B cell (primary cell): ENCODE measurements at regions not wholly inside any gene's neighbourhood (a gene's known extent, or its start where the extent isn't known, plus 50 kb on each side); places are given as distances from the start of the nearest gene placed in this dataset.

Experiments used
- ATAC-seq: fragments of 200-7000 bp; cut with Tn5 transposase; one replicate; pipeline ENCODE4 v1.10.0; 2021; ENCODE audit warnings: low read depth, mild to moderate bottlenecking, moderate number of reproducible peaks, moderate library complexity
- CTCF ChIA-PET: fragments of 350-600 bp; sonication (Branson Sonifier 250); formaldehyde crosslinking; loops from one replicate; lab custom pipeline; 2021; ENCODE audit warnings: antibody characterized with exemption, inconsistent platforms; lab: Charles Lee
- POLR2A ChIA-PET: fragments of 350-600 bp; sonication (Branson Sonifier 250); formaldehyde crosslinking; loops from one replicate; lab custom pipeline; 2021; ENCODE audit warnings: antibody characterized with exemption; lab: Charles Lee
- DNase-seq: peaks from one replicate; pipeline ENCODE4 v3.0.0; 2013
- H2AFZ ChIP-seq: 2 replicates; pipeline ENCODE4 v1.6.1; 2012; ENCODE audit warnings: mild to moderate bottlenecking, low read depth, low read length; ENCODE audit not compliant: insufficient read depth, poor library complexity, severe bottlenecking
- H3K27ac ChIP-seq, 2 donors: 1 replicate in 1 of 2; 2 replicates in 1 of 2; pipeline ENCODE4 v1.5.1; 2012 to 2013; ENCODE audit warnings: low read length in 2 of 2, mild to moderate bottlenecking in 2 of 2, moderate library complexity in 1 of 2
- H3K27me3 ChIP-seq, 4 experiments: fragments of 200-600 bp in 1 of 4; sonication (generic) in 1 of 4; replicated peaks in 1 of 4; 1 replicate in 2 of 4; 2 replicates in 2 of 4; pipeline versions ENCODE4 v1.6.1 to v1.7.0; 2013 to 2016; ENCODE audit warnings: low read length in 3 of 4, mild to moderate bottlenecking in 2 of 4, mixed read lengths in 1 of 4, moderate library complexity in 1 of 4; ENCODE audit not compliant: insufficient read depth in 4 of 4, control insufficient read depth in 3 of 4; ENCODE audit errors: control extremely low read depth in 1 of 4
- H3K36me3 ChIP-seq, 2 experiments: replicated peaks in 1 of 2; 1 replicate in 1 of 2; 2 replicates in 1 of 2; pipeline versions ENCODE4 v1.6.1 to v1.7.1; 2013; ENCODE audit warnings: low read length in 1 of 2; ENCODE audit not compliant: insufficient read depth in 2 of 2, control insufficient read depth in 1 of 2; ENCODE audit errors: control extremely low read depth in 1 of 2, extremely low read depth in 1 of 2
- H3K4me1 ChIP-seq, 2 donors: fragments of 200-600 bp in 1 of 2; sonication (generic) in 1 of 2; 1 replicate in 1 of 2; 2 replicates in 1 of 2; pipeline versions ENCODE4 v1.5.1 to v1.6.1; 2013 to 2017; ENCODE audit warnings: low read length in 2 of 2; ENCODE audit not compliant: control insufficient read depth in 2 of 2, insufficient read depth in 2 of 2
- H3K4me2 ChIP-seq: replicated peaks from 2 replicates; pipeline ENCODE3; 2012; ENCODE audit warnings: mild to moderate bottlenecking, low read depth, low read length; ENCODE audit not compliant: poor library complexity, severe bottlenecking
- H3K4me3 ChIP-seq, 5 experiments: fragments of 200-600 bp in 1 of 5; sonication (generic) in 1 of 5; 1 replicate in 3 of 5; 2 replicates in 2 of 5; pipeline versions ENCODE4 v1.5.1 to v1.7.0; 2011 to 2016; ENCODE audit warnings: low read length in 4 of 5, mild to moderate bottlenecking in 4 of 5, low read depth in 2 of 5, control low read depth in 1 of 5, moderate library complexity in 1 of 5; ENCODE audit not compliant: insufficient read depth in 1 of 5; ENCODE audit errors: control extremely low read depth in 1 of 5, extremely low read depth in 1 of 5
- H3K79me2 ChIP-seq: fragments of 200-600 bp; sonication (generic); one replicate; pipeline ENCODE4 v1.6.0; 2016; ENCODE audit warnings: low read length; ENCODE audit not compliant: control insufficient read depth, insufficient read depth
- H3K9ac ChIP-seq: fragments of 200-600 bp; sonication (generic); 2 replicates; pipeline ENCODE4 v1.6.1; 2017; ENCODE audit warnings: mild to moderate bottlenecking, low read length, moderate library complexity
- H3K9me3 ChIP-seq, 3 donors: one replicate each; pipeline versions ENCODE4 v1.6.1 to v1.7.1; 2013; ENCODE audit warnings: low read length in 2 of 3; ENCODE audit not compliant: control insufficient read depth in 2 of 3, insufficient read depth in 1 of 3; ENCODE audit errors: control extremely low read depth in 1 of 3
- H4K20me1 ChIP-seq: 2 replicates; pipeline ENCODE4 v1.6.0; 2012; ENCODE audit warnings: mild to moderate bottlenecking, low read length; ENCODE audit not compliant: insufficient read depth, control insufficient read depth, poor library complexity, severe bottlenecking
- H3K27ac Mint-ChIP-seq: one replicate; pipeline ENCODE4 v1.8.0; 2021; ENCODE audit warnings: mixed read lengths
- H3K27me3 Mint-ChIP-seq: one replicate; pipeline ENCODE4 v1.8.0; 2021; ENCODE audit warnings: mixed read lengths
- H3K4me1 Mint-ChIP-seq: one replicate; pipeline ENCODE4 v1.8.0; 2021; ENCODE audit warnings: mixed read lengths
- H3K4me3 Mint-ChIP-seq: one replicate; pipeline ENCODE4 v1.8.0; 2021; ENCODE audit warnings: mixed read lengths
- H3K9me3 Mint-ChIP-seq: one replicate; pipeline ENCODE4 v1.8.0; 2022; ENCODE audit warnings: mixed read lengths; ENCODE audit not compliant: insufficient read depth
- EZH2 ChIP-seq: IDR thresholded peaks from 2 replicates; pipeline ENCODE4 v1.6.1; 2012; ENCODE audit warnings: borderline replicate concordance, low read depth, mild to moderate bottlenecking, moderate library complexity, low read length; ENCODE audit not compliant: insufficient read depth, poor library complexity, severe bottlenecking
- WGBS: methylation state at CpG from one replicate; pipeline ENCODE4 v1.1.5; 2013; ENCODE audit warnings: missing lambda C conversion rate; ENCODE audit not compliant: insufficient coverage; 5-methylcytosine and 5-hydroxymethylcytosine counted together
- intact Hi-C: fragments of 100-400 bp; cut with micrococcal nuclease; formaldehyde crosslinking; loops from one replicate; pipeline ENCODE4 v1.10.0; 2022
- TF ChIP-seq, protein P1 (sequence below): fragments of 200-600 bp; IDR thresholded peaks from one replicate; pipeline ENCODE4 v1.8.0; 2022; ENCODE audit warnings: antibody characterized with exemption, mild to moderate bottlenecking

DNA sequence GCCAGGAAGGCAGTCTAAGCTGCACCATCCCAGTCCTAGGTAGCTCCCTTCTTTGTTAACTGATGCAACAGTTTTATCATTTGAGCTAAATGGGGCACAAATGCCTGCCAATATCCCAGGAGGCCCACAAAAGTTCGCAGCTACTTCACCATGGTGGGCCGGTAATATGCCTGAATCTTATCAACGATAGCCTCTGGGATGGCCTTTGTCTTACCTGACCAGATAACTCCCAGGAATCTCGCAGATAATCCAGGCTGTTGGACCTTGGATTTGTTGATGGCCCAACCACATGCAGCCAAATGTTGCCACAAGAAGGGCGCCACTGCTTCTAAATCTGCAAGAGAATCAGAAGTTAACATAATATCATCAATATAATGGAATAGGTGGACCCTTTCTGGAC is 83.8 kb upstream of the ATP10B start:
- no peaks in the 10 kb centered on the region for H4K20me1 ChIP-seq
- H3K9me3 Mint-ChIP-seq, result no peaks in the 10 kb centered on the region
- H3K36me3 ChIP-seq, result no peaks in the 10 kb centered on the region
- TF ChIP-seq, protein P1, sequence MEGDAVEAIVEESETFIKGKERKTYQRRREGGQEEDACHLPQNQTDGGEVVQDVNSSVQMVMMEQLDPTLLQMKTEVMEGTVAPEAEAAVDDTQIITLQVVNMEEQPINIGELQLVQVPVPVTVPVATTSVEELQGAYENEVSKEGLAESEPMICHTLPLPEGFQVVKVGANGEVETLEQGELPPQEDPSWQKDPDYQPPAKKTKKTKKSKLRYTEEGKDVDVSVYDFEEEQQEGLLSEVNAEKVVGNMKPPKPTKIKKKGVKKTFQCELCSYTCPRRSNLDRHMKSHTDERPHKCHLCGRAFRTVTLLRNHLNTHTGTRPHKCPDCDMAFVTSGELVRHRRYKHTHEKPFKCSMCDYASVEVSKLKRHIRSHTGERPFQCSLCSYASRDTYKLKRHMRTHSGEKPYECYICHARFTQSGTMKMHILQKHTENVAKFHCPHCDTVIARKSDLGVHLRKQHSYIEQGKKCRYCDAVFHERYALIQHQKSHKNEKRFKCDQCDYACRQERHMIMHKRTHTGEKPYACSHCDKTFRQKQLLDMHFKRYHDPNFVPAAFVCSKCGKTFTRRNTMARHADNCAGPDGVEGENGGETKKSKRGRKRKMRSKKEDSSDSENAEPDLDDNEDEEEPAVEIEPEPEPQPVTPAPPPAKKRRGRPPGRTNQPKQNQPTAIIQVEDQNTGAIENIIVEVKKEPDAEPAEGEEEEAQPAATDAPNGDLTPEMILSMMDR, result no peak
- TF ChIP-seq EZH2, result no peak
- DNase-seq (no peak), ATAC-seq (no peak)
- no peak overlapping the region for H3K4me3 ChIP-seq
- 93% methylated on average over 4 of the region's 5 CpGs for WGBS
- intact Hi-C loops, result no loop called here
- H3K79me2 ChIP-seq, result no peaks in the 10 kb centered on the region
- peaks cover 0 to 17% (median 0%) of the 10 kb centered on the region in 3 donors for H3K9me3 ChIP-seq
- H3K4me1 Mint-ChIP-seq, result no peaks in the 10 kb centered on the region
- no peaks in the 10 kb centered on the region for H3K27me3 Mint-ChIP-seq
- no peak overlapping the region for H3K4me3 Mint-ChIP-seq
- H3K4me2 ChIP-seq, result no peak overlapping the region
- no peak overlapping the region for H3K27ac ChIP-seq
- ChIA-PET CTCF (no interaction called here), POLR2A (no interaction called here)
- H3K27ac Mint-ChIP-seq, result no peak overlapping the region
- H3K27me3 ChIP-seq, result no peaks in the 10 kb centered on the region
- H2AFZ ChIP-seq, result no peak overlapping the region
- H3K4me1 ChIP-seq, result no peaks in the 10 kb centered on the region
- no peak overlapping the region for H3K9ac ChIP-seq

DNA sequence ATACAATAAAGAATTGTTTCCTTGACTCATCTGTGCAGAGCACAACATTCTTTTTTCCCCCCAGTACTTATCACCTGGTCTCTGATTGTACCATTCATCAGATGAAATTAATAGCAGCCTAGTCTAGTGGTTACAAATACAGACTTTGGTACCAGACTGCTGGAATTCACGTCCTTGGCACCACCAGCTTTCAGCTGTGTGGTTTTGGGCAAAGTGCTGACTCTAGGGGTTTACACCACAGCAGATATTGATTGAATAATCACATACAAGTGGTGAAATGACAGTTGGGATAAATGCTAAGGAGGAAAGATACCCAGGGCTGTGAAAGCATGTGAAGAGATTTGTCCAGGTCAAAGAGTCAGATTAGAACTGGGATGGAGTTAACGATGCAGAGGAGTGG is 79.3 kb upstream of the ATP10B start:
- CTCF ChIA-PET, result no interaction called here
- H3K79me2 ChIP-seq, result no peaks in the 10 kb centered on the region
- no peaks in the 10 kb centered on the region for H3K27me3 ChIP-seq
- no peaks in the 10 kb centered on the region for H3K4me1 ChIP-seq
- Mint-ChIP-seq H3K27me3 (no peaks in the 10 kb centered on the region), H3K4me1 (no peaks in the 10 kb centered on the region), H3K27ac (no peak overlapping the region), H3K4me3 (no peak overlapping the region), H3K9me3 (no peaks in the 10 kb centered on the region)
- WGBS, result 80% methylated on average over 1 of the region's 2 CpGs
- H3K4me2 ChIP-seq, result no peak overlapping the region
- H3K4me3 ChIP-seq, result no peak overlapping the region
- no peaks in the 10 kb centered on the region for H3K36me3 ChIP-seq
- intact Hi-C loops, result no loop called here
- peaks cover 0 to 14% (median 0%) of the 10 kb centered on the region in 3 donors for H3K9me3 ChIP-seq
- no peak overlapping the region for H3K27ac ChIP-seq
- no peaks in the 10 kb centered on the region for H4K20me1 ChIP-seq
- ATAC-seq, result no peak
- no peak for TF ChIP-seq EZH2
- TF ChIP-seq, protein P1, result no peak
- no peak for DNase-seq
- POLR2A ChIA-PET, result no interaction called here
- no peak overlapping the region for H2AFZ ChIP-seq
- no peak overlapping the region for H3K9ac ChIP-seq
